LNCaP clone FGC (cell line): ENCODE measurements at regions not wholly inside any gene's neighbourhood (a gene's known extent, or its start where the extent isn't known, plus 50 kb on each side); places are given as distances from the start of the nearest gene placed in this dataset.
"Not testable (repeated sequence)": the region's sequence is repeated elsewhere in the genome, so short reads cannot be mapped to it uniquely, and the experiment has no call there.

Source experiments
- DNase-seq: peaks from one replicate; pipeline ENCODE4 v3.0.0-alpha.2; 2011; ENCODE audit warnings: low read depth
- H3K4me3 ChIP-seq: 2 replicates; pipeline ENCODE4 v1.5.1; 2011; ENCODE audit warnings: mild to moderate bottlenecking, low read depth, low read length, control low read depth
- TF ChIP-seq, protein P1 (sequence below): IDR thresholded peaks from 2 replicates; pipeline ENCODE4 v1.5.1; 2012; ENCODE audit warnings: mild to moderate bottlenecking; ENCODE audit not compliant: control insufficient read depth, insufficient read depth; ENCODE audit errors: extremely low read depth

- H3K4me3 ChIP-seq = no peak overlapping the region
- no peak for DNase-seq
- TF ChIP-seq, protein P1, sequence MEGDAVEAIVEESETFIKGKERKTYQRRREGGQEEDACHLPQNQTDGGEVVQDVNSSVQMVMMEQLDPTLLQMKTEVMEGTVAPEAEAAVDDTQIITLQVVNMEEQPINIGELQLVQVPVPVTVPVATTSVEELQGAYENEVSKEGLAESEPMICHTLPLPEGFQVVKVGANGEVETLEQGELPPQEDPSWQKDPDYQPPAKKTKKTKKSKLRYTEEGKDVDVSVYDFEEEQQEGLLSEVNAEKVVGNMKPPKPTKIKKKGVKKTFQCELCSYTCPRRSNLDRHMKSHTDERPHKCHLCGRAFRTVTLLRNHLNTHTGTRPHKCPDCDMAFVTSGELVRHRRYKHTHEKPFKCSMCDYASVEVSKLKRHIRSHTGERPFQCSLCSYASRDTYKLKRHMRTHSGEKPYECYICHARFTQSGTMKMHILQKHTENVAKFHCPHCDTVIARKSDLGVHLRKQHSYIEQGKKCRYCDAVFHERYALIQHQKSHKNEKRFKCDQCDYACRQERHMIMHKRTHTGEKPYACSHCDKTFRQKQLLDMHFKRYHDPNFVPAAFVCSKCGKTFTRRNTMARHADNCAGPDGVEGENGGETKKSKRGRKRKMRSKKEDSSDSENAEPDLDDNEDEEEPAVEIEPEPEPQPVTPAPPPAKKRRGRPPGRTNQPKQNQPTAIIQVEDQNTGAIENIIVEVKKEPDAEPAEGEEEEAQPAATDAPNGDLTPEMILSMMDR = no peak
These were observed 139.3 kb upstream of the ZNF267 start for GRCh38 chr16:31734265-31734664.

- H3K4me3 ChIP-seq = not testable (repeated sequence)
These were observed 128.5 kb upstream of the ZNF267 start for GRCh38 chr16:31745098-31745497.

GRCh38 chr16:31745900-31746299, 127.7 kb upstream of the ZNF267 start:
- no peak for DNase-seq
- no peak overlapping the region for H3K4me3 ChIP-seq
- TF ChIP-seq, protein P1 = no peak

More at GRCh38 chr16:31745098-31745497, 128.5 kb upstream of the ZNF267 start:
- DNase-seq = not testable (repeated sequence)

GRCh38 chr16:31754998-31755615, 118.5 kb upstream of the ZNF267 start:
- DNase-seq = no peak
- TF ChIP-seq, protein P1 = no peak
- no peak overlapping the region for H3K4me3 ChIP-seq

- no peak overlapping the region for H3K4me3 ChIP-seq
- DNase-seq = no peak
- TF ChIP-seq, protein P1 = no peak
These were observed 109.5 kb upstream of the ZNF267 start for GRCh38 chr16:31764103-31764502.

DNA sequence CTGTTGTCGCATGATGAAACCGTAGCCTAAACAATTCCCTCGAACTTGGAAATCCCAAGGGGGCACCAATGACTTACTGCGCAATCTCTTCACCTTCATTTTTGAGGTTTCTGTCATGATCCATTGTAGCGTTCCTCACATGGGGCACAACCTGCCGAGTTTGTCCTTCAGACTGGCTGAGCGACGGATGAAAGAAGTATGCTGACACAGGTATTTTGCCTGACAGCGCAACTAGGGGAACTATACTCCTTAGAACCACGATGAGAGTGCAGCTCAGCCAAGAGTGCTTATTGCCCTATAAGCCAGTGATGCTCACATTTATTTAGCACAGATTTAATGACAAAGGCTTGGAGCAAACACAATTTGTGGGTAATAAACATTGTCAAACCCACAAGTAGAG, 106.3 kb upstream of the ZNF267 start:
- DNase-seq = no peak
- TF ChIP-seq, protein P1 = no peak
- H3K4me3 ChIP-seq = no peak overlapping the region

DNA sequence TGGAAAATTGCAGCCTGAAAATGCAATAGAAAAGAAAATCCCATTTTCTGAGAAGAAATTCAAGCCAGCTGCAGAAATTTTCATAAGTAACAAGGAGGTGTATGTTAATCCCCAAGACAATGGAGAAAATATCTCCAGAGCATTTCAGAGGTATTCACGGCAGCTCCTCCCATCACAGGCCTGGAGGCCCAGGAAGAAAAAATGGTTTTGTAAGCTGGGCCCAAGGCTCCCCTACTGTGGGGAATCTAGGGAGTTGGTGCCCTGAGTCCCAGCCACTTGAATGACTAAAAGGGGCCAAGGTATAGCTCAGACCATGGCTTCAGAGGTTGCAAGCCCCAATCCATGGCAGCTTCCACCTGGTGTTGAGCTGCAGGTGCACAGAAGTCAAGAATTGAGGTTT, 93.3 kb upstream of the ZNF267 start:
- TF ChIP-seq, protein P1 = no peak
- H3K4me3 ChIP-seq = no peak overlapping the region
- DNase-seq = no peak
